PC-3 (cell line): ENCODE measurements at regions not wholly inside any gene's neighbourhood (a gene's known extent, or its start where the extent isn't known, plus 50 kb on each side); places are given as distances from the start of the nearest gene placed in this dataset.

Experiments used
- ATAC-seq: fragments of 200-7000 bp; cut with Tn5 transposase; 2 replicates; pipeline ENCODE4 v1.9.1; 2020; ENCODE audit warnings: mild to moderate bottlenecking, moderate library complexity
- BruUV-seq: library from RNA; stranded (reverse); fragments of 400-500 nt; replicated peaks from 2 replicates; lab custom pipeline; 2021; lab: Mats Ljungman, UMichigan
- CTCF ChIA-PET: fragments of 300-600 bp; sonication (Branson Sonifier 250); formaldehyde crosslinking; loops from one replicate; lab custom pipeline; 2022; ENCODE audit warnings: antibody characterized with exemption; lab: Charles Lee
- POLR2A ChIA-PET: fragments of 300-600 bp; sonication (Branson Sonifier 250); formaldehyde crosslinking; loops from one replicate; lab custom pipeline; 2022; ENCODE audit warnings: antibody characterized with exemption; ENCODE audit not compliant: unreplicated experiment; lab: Charles Lee
- DNase-seq: peaks from one replicate; pipeline ENCODE4 v3.0.0-alpha.2; 2015
- H2AFZ ChIP-seq: fragments of 300-600 bp; sonication (generic); 2 replicates; pipeline ENCODE4 v1.6.0; 2016; ENCODE audit warnings: antibody characterized with exemption, low read length
- H3F3A ChIP-seq: fragments of 300-600 bp; sonication (generic); one replicate; pipeline ENCODE4 v1.6.0; 2017; ENCODE audit warnings: antibody characterized with exemption, low read length, control low read depth, mild to moderate bottlenecking; ENCODE audit not compliant: unreplicated experiment
- H3K27ac ChIP-seq: fragments of 300-600 bp; sonication (generic); 2 replicates; pipeline ENCODE4 v1.5.1; 2016; ENCODE audit warnings: mild to moderate bottlenecking, low read length
- H3K27me3 ChIP-seq: fragments of 300-600 bp; sonication (generic); 2 replicates; pipeline ENCODE4 v1.6.1; 2016; ENCODE audit warnings: low read length, mixed read lengths
- H3K36me3 ChIP-seq: fragments of 300-600 bp; sonication (generic); 2 replicates; pipeline ENCODE4 v1.6.1; 2016; ENCODE audit warnings: low read depth, mixed run types, low read length, mixed read lengths
- H3K4me1 ChIP-seq: fragments of 300-600 bp; sonication (generic); 2 replicates; pipeline ENCODE4 v1.5.1; 2016; ENCODE audit warnings: low read length; ENCODE audit not compliant: insufficient read depth
- H3K4me2 ChIP-seq: fragments of 300-600 bp; sonication (generic); 2 replicates; pipeline ENCODE4 v1.6.0; 2016; ENCODE audit warnings: low read length
- H3K4me3 ChIP-seq: fragments of 300-600 bp; sonication (generic); 2 replicates; pipeline ENCODE4 v1.5.1; 2016; ENCODE audit warnings: mild to moderate bottlenecking, low read length, mixed read lengths
- H3K79me2 ChIP-seq: fragments of 300-600 bp; sonication (generic); 2 replicates; pipeline ENCODE4 v1.6.1; 2017; ENCODE audit warnings: low read length, mixed read lengths
- H3K9ac ChIP-seq: fragments of 300-600 bp; sonication (generic); 2 replicates; pipeline ENCODE4 v1.6.0; 2016; ENCODE audit warnings: mild to moderate bottlenecking, low read length
- H3K9me2 ChIP-seq: fragments of 300-600 bp; sonication (generic); replicated peaks from 2 replicates; pipeline ENCODE4 v1.6.1; 2016; ENCODE audit warnings: mixed run types, low read length, mixed read lengths
- H3K9me3 ChIP-seq: fragments of 300-600 bp; sonication (generic); 2 replicates; pipeline ENCODE4 v1.6.1; 2016; ENCODE audit warnings: low read length, mixed read lengths
- H4K20me1 ChIP-seq: fragments of 300-600 bp; sonication (generic); 2 replicates; pipeline ENCODE4 v1.6.1; 2016; ENCODE audit warnings: low read length, mixed read lengths
- EZH2 ChIP-seq: fragments of 300-600 bp; sonication (generic); IDR thresholded peaks from one replicate; pipeline ENCODE4 v1.6.1; 2017; ENCODE audit warnings: antibody characterized with exemption, mild to moderate bottlenecking, low read length; ENCODE audit not compliant: unreplicated experiment
- EZH2phosphoT487 ChIP-seq: fragments of 300-600 bp; sonication (generic); IDR thresholded peaks from 2 replicates; pipeline ENCODE4 v1.6.1; 2018; ENCODE audit warnings: mild to moderate bottlenecking, antibody characterized with exemption, low read length, borderline replicate concordance
- intact Hi-C: fragments of 100-400 bp; cut with micrococcal nuclease; formaldehyde crosslinking; loops from 2 replicates; pipeline ENCODE4 v1.9.0; 2023
- TF ChIP-seq, protein P1 (sequence below): fragments of 300-600 bp; sonication (generic); conservative IDR thresholded peaks from 2 replicates; pipeline ENCODE4 v1.5.1; 2017; ENCODE audit warnings: antibody characterized with exemption, low read depth, mild to moderate bottlenecking, low read length

- H2AFZ ChIP-seq = no peak overlapping the region
- no peak for ATAC-seq
- H4K20me1 ChIP-seq = no peaks in the 10 kb centered on the region
- no peak overlapping the region for H3K4me3 ChIP-seq
- DNase-seq = no peak
- H3K36me3 ChIP-seq = no peaks in the 10 kb centered on the region
- H3K9ac ChIP-seq = no peak overlapping the region
- no peak overlapping the region for H3K27ac ChIP-seq
- TF ChIP-seq EZH2phosphoT487 (no peak), EZH2 (no peak)
- TF ChIP-seq, protein P1, sequence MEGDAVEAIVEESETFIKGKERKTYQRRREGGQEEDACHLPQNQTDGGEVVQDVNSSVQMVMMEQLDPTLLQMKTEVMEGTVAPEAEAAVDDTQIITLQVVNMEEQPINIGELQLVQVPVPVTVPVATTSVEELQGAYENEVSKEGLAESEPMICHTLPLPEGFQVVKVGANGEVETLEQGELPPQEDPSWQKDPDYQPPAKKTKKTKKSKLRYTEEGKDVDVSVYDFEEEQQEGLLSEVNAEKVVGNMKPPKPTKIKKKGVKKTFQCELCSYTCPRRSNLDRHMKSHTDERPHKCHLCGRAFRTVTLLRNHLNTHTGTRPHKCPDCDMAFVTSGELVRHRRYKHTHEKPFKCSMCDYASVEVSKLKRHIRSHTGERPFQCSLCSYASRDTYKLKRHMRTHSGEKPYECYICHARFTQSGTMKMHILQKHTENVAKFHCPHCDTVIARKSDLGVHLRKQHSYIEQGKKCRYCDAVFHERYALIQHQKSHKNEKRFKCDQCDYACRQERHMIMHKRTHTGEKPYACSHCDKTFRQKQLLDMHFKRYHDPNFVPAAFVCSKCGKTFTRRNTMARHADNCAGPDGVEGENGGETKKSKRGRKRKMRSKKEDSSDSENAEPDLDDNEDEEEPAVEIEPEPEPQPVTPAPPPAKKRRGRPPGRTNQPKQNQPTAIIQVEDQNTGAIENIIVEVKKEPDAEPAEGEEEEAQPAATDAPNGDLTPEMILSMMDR = no peak
- no peaks in the 10 kb centered on the region for H3K9me2 ChIP-seq
- no TSS peak for BruUV-seq
- H3K9me3 ChIP-seq = no peaks in the 10 kb centered on the region
- intact Hi-C loops = no loop called here
- H3K4me2 ChIP-seq = no peak overlapping the region
- no peaks in the 10 kb centered on the region for H3F3A ChIP-seq
- ChIA-PET CTCF (no interaction called here), POLR2A (no interaction called here)
- no peaks in the 10 kb centered on the region for H3K79me2 ChIP-seq
- no peaks in the 10 kb centered on the region for H3K4me1 ChIP-seq
- H3K27me3 ChIP-seq = no peaks in the 10 kb centered on the region
Observed at GRCh38 chr16:62386411-62386810, 350.2 kb upstream of the CDH8 start.

DNA sequence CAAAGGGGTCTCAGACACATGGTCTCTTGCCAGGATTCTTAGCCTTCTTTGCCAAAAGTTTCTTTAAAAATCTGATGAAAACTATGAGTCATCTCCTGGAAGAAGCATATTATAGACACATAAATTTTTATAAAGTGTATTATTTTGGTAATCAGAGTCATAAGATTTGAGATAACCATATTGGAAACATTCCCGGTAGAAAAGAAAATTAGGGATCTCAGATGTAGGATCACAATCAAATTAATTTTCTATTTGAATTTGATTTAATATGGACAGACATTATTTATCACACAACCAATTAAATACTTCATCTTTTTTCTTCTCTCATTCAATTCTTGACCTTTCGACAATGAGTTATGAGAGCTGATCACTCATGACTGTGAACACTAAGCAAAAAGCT, 347.7 kb upstream of the CDH8 start:
- Histone ChIP-seq H2AFZ (no peak overlapping the region), H3K9ac (no peak overlapping the region), H3K79me2 (no peaks in the 10 kb centered on the region), H3K9me2 (no peaks in the 10 kb centered on the region), H3K4me2 (no peak overlapping the region), H3F3A (no peaks in the 10 kb centered on the region), H3K4me1 (no peaks in the 10 kb centered on the region), H3K4me3 (no peak overlapping the region), H3K36me3 (no peaks in the 10 kb centered on the region), H3K9me3 (no peaks in the 10 kb centered on the region), H3K27ac (no peak overlapping the region), H3K27me3 (no peaks in the 10 kb centered on the region), H4K20me1 (no peaks in the 10 kb centered on the region)
- intact Hi-C loops = no loop called here
- CTCF ChIA-PET = no interaction called here
- POLR2A ChIA-PET = no interaction called here
- no peak for TF ChIP-seq EZH2phosphoT487
- no peak for TF ChIP-seq EZH2
- TF ChIP-seq, protein P1 = no peak
- DNase-seq (no peak), ATAC-seq (no peak)
- no TSS peak for BruUV-seq

DNA sequence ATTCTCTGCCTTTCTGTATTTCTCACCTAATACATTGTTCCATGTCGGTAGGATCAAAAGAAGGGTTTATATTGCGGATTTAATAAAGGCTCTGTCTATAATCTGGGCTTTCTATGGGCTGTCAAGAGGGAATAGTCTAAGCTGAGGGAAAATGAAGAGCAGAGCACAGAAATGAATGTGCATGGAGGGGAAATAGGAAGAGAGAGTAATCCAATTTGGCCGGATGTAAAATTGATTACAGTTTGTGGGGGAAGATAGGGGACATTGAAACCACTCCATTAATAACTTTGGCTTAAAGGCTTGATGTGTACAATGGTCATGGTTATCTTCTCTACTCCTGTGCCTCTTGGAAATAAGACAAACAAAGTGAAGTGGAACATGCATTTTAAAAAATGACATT, 334.2 kb upstream of the CDH8 start:
- no peaks in the 10 kb centered on the region for H3K9me2 ChIP-seq
- H3K9ac ChIP-seq = no peak overlapping the region
- H3K27me3 ChIP-seq = no peaks in the 10 kb centered on the region
- no peak overlapping the region for H2AFZ ChIP-seq
- POLR2A ChIA-PET = no interaction called here
- H3K36me3 ChIP-seq = no peaks in the 10 kb centered on the region
- H3F3A ChIP-seq = no peaks in the 10 kb centered on the region
- no peaks in the 10 kb centered on the region for H4K20me1 ChIP-seq
- CTCF ChIA-PET = no interaction called here
- no peak overlapping the region for H3K4me3 ChIP-seq
- no peak for ATAC-seq
- H3K4me2 ChIP-seq = no peak overlapping the region
- TF ChIP-seq EZH2 = no peak
- TF ChIP-seq EZH2phosphoT487 = no peak
- TF ChIP-seq, protein P1 = no peak
- BruUV-seq = no TSS peak
- intact Hi-C loops = no loop called here
- H3K27ac ChIP-seq = no peak overlapping the region
- no peaks in the 10 kb centered on the region for H3K79me2 ChIP-seq
- H3K4me1 ChIP-seq = no peaks in the 10 kb centered on the region
- no peak for DNase-seq
- H3K9me3 ChIP-seq = no peaks in the 10 kb centered on the region
